ENCODE measurements at regions not wholly inside any gene's neighbourhood (a gene's known extent, or its start where the extent isn't known, plus 50 kb on each side); places are given as distances from the start of the nearest gene placed in this dataset.

DNA sequence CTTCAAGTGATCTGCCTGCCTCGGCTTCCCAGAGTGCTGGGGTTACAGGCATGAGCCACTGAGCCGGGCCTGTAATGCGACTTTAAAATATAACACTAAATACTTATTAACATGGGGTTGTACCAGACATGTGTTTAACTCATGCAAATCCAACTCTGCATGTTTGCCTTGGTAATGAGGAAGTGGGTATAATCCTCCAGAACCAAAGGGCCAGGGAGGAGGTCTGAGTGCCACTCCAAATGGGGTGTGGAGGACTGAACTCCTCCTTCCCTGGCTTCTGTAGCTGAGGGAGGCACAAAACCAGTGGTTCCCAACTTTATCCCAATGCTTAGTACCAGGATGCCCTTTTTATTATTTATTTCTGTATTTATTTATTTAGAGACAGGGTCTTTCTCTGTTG is 61.6 kb upstream of the MED13L start:
- H3K36me3 ChIP-seq (ENCODE audit: control insufficient read depth, insufficient read depth, low read length), result no peaks in the 10 kb centered on the region
- BruUV-seq (replicated peaks), result no TSS peak
- intact Hi-C loops (cut with micrococcal nuclease; ENCODE audit: unreplicated experiment), result no loop called here
- POLR2A ChIA-PET, result interaction anchor here (0.7 kb wide), 1 partner anchor 26 kb away, joined by 4 read pairs; no protein-coding TSS in a partner anchor
- no peak overlapping the region for H3K4me3 ChIP-seq (ENCODE audit: low read depth in 2 of 2, low read length in 2 of 2)
- H3K4me1 ChIP-seq (ENCODE audit: control insufficient read depth, insufficient read depth, low read length), result peaks cover 10% of the 10 kb centered on the region
- DNase-seq (ENCODE audit: low read depth, low spot score) (no peak), ATAC-seq (no peak)
- no peaks in the 10 kb centered on the region for H3K9me3 ChIP-seq (ENCODE audit: control insufficient read depth, insufficient read depth, low read depth, low read length)
- H3K27ac ChIP-seq (ENCODE audit: low read length), result peak overlapping the region; percentile 48
- no peaks in the 10 kb centered on the region for H3K27me3 ChIP-seq (ENCODE audit: control insufficient read depth, insufficient read depth, low read length)
- CTCF ChIA-PET, result no interaction called here
- TF ChIP-seq, protein P1, sequence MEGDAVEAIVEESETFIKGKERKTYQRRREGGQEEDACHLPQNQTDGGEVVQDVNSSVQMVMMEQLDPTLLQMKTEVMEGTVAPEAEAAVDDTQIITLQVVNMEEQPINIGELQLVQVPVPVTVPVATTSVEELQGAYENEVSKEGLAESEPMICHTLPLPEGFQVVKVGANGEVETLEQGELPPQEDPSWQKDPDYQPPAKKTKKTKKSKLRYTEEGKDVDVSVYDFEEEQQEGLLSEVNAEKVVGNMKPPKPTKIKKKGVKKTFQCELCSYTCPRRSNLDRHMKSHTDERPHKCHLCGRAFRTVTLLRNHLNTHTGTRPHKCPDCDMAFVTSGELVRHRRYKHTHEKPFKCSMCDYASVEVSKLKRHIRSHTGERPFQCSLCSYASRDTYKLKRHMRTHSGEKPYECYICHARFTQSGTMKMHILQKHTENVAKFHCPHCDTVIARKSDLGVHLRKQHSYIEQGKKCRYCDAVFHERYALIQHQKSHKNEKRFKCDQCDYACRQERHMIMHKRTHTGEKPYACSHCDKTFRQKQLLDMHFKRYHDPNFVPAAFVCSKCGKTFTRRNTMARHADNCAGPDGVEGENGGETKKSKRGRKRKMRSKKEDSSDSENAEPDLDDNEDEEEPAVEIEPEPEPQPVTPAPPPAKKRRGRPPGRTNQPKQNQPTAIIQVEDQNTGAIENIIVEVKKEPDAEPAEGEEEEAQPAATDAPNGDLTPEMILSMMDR (IDR thresholded peaks at IDR 0.05), result no peak
- no peak for TF ChIP-seq TCF7L2 (IDR thresholded peaks at IDR 0.05; ENCODE audit: low read depth, low read length)
- TF ChIP-seq, protein P2, sequence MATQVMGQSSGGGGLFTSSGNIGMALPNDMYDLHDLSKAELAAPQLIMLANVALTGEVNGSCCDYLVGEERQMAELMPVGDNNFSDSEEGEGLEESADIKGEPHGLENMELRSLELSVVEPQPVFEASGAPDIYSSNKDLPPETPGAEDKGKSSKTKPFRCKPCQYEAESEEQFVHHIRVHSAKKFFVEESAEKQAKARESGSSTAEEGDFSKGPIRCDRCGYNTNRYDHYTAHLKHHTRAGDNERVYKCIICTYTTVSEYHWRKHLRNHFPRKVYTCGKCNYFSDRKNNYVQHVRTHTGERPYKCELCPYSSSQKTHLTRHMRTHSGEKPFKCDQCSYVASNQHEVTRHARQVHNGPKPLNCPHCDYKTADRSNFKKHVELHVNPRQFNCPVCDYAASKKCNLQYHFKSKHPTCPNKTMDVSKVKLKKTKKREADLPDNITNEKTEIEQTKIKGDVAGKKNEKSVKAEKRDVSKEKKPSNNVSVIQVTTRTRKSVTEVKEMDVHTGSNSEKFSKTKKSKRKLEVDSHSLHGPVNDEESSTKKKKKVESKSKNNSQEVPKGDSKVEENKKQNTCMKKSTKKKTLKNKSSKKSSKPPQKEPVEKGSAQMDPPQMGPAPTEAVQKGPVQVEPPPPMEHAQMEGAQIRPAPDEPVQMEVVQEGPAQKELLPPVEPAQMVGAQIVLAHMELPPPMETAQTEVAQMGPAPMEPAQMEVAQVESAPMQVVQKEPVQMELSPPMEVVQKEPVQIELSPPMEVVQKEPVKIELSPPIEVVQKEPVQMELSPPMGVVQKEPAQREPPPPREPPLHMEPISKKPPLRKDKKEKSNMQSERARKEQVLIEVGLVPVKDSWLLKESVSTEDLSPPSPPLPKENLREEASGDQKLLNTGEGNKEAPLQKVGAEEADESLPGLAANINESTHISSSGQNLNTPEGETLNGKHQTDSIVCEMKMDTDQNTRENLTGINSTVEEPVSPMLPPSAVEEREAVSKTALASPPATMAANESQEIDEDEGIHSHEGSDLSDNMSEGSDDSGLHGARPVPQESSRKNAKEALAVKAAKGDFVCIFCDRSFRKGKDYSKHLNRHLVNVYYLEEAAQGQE (IDR thresholded peaks at IDR 0.05; ENCODE audit: insufficient read depth in 1 of 2, low read depth in 2 of 2, low read length in 1 of 2), result no peak
- in situ Hi-C loops (cut with HindIII; ENCODE audit: low pct_unique_long_range_greater_than_20kb, low sequenced_read_pairs), result no loop called here

DNA sequence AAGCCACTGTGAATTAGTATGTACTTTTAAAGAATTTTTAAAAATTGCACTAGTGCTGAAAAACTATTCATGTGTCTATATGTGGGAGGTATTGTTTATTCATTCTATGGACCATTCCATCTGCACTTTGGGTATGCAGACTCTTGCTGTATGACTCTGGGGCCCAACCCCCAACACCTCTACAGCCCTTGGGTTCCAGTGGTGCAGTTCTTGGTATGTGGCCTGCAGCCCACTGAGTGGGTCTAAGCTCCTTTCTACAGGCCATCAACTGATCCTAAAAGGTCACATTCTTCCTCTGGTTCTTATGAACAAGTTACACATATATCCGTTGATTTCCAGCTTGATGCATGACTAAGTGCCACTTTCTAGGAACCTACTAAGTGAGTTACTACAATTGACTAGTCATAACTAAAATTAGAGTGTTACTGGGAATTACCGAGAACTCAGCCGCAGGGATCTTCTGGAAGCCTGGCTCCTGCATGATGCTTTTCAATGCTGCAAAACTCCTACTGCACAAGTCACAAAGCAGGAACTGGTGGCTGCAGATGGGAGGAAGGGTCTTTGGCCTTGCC is 62.4 kb upstream of the MED13L start:
- Histone ChIP-seq H3K4me3 (ENCODE audit: low read depth in 2 of 2, low read length in 2 of 2) (no peak overlapping the region), H3K27me3 (ENCODE audit: control insufficient read depth, insufficient read depth, low read length) (no peaks in the 10 kb centered on the region), H3K9me3 (ENCODE audit: control insufficient read depth, insufficient read depth, low read depth, low read length) (no peaks in the 10 kb centered on the region), H3K4me1 (ENCODE audit: control insufficient read depth, insufficient read depth, low read length) (peaks cover 10% of the 10 kb centered on the region), H3K27ac (ENCODE audit: low read length) (peak overlapping the region; percentile 62), H3K36me3 (ENCODE audit: control insufficient read depth, insufficient read depth, low read length) (no peaks in the 10 kb centered on the region)
- ChIA-PET CTCF (no interaction called here), POLR2A (no interaction called here)
- DNase-seq (ENCODE audit: low read depth, low spot score) (no peak), ATAC-seq (peak; percentile 67)
- in situ Hi-C loops (cut with HindIII; ENCODE audit: low pct_unique_long_range_greater_than_20kb, low sequenced_read_pairs), result no loop called here
- TF ChIP-seq, protein P1 (IDR thresholded peaks at IDR 0.05), result no peak
- TF ChIP-seq POLR2AphosphoS5 (IDR thresholded peaks at IDR 0.05; ENCODE audit: low read depth, low read length) (no peak), TCF7L2 (IDR thresholded peaks at IDR 0.05; ENCODE audit: low read depth, low read length) (no peak), SIN3A (IDR thresholded peaks at IDR 0.05; ENCODE audit: borderline replicate concordance, insufficient read depth, low read depth, low read length) (no peak)
- TF ChIP-seq, protein P2 (IDR thresholded peaks at IDR 0.05; ENCODE audit: insufficient read depth in 1 of 2, low read depth in 2 of 2, low read length in 1 of 2), result no peak
- intact Hi-C loops (cut with micrococcal nuclease; ENCODE audit: unreplicated experiment), result no loop called here
- BruUV-seq (replicated peaks), result no TSS peak

Data from Panc1 (cell line).